A204.1 (cell line): ENCODE measurements at regions not wholly inside any gene's neighbourhood (a gene's known extent, or its start where the extent isn't known, plus 50 kb on each side); places are given as distances from the start of the nearest gene placed in this dataset.
A peak's percentile ranks its signal among the peaks of the same experiment; 100 is the strongest.
"Not testable (repeated sequence)": the region's sequence is repeated elsewhere in the genome, so short reads cannot be mapped to it uniquely, and the experiment has no call there.

Experiments used
- FAIRE-seq: peaks from 2 replicates; lab custom pipeline; 2012; peaks lifted over from hg19 to GRCh38; lab: Jason Lieb, UNC

DNA sequence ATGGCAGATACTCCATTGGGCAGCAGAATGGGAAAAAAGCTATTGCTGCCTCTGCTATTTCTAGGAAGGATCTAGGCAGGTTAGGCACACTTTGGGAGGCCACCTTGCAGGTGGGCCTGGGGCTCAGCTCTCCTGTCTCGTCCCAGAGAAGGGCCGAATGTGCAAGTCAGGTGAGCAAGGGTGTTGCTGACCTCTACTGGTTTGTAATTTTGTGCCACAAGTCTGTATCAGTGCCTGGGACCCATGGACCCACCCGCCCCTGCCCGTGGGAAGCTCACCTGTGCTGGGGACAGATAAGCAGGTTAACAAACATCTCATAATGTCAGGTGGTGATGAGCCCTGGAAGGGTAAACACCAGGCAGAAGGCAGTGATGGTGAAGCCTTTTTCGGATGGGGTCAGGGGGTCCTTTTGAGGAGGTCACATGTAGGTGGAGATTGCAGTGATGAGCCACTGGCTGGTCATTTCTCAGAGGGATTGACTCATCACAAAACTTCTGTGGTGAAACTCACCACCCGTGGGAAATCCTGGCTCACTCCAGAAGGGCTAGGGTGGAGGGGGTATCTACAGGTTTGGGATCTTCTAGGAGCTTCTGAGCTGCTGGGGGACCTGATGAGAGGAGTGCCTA, 161.3 kb downstream of the KLF13 start:
- no peak for FAIRE-seq

DNA sequence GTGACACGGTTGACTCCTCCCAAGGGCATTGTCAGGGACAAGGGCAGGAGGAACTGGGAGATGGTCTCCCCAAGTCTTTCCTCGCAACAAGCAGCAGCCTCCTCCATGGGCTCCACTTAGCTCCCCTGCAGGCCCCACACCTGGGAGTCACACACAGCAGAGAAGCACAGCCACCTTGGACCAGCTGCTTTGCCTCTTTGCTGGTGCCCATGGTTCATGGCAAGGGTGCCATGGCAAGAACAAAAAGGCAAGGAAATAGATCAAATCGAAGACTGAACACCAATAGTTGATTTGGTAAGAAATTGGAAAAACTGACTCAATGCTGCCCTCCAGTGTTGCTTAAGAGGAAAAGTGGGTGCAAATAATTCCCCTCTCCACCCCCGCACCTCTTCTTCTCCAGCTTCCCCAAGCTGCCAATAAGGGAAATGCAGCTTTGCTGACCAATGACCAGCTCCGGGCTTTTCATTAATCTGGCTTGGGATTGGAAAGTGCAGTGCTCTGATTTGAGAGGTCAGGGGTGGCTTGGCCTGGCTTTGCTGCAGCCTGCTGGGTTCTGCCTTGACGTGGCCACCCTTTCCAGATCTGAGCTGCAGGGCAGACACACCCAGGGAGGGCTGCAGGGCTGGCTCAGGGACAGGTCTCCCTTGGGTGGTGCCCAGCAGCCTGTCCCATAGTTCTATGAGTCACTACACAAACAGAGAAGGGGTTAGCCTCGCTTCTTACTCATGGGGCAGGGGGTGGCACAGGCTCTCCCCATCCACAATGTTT, 162.0 kb downstream of the KLF13 start:
- peak; percentile 84 for FAIRE-seq

DNA sequence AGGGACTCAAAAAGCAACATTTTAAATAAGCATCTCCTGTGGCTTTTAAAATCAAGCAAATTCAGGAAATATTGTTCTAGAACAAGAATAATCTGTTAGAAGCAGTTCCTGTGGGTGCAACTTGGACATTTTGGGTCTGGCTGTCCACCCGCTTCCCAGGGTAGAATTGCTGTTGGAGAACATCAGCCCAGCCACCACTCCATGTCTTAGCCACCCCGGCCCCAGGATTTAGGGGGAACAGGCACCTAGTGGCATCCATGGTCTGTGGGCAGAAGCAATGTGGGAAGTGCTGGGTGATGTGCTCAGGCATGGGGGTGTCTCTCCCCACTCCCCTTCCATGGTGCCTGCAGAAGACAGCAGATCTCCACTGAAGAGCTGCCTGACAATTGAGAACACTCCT, 162.6 kb downstream of the KLF13 start:
- no peak for FAIRE-seq

DNA sequence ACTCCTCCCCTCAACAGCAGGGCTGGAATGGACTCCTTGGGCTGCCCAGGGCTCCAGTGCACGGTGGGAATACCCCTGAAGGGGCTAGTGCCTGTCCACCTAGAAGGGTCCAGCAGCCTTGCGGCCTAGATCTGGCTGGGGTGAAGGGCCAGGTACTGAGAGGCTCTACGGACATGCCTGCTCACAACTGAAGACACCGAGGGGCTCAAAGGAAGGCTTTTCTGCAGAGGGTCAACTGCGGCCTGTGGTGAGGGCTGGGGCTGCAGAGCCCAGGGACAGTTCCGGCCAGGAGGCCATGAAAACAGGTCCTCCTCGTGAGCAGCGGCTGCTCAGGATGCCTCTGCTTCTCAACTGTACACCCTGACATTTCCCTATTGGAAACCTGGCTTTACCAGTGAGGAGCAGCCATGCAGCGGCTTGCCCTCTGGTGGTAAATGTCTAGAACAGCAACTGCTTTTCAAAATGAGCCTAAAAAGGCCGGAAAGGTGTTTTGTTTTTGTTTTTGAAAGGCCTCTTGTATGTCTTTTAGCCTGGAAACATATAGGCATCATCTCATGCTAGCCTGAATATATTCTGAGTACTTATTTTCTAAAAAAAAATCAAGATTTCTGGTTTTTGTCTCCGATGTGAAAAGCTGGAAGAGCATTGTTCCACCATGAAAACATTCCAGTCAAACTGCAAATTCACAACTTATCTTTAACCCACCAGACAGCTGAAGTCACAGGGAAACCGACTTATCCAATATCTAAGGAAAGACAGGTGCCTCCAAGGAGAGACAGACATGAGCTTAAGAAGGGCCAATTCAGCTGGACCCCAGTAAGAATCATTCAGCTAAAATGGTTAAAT, 163.4 kb downstream of the KLF13 start:
- peak; percentile 40 for FAIRE-seq

DNA sequence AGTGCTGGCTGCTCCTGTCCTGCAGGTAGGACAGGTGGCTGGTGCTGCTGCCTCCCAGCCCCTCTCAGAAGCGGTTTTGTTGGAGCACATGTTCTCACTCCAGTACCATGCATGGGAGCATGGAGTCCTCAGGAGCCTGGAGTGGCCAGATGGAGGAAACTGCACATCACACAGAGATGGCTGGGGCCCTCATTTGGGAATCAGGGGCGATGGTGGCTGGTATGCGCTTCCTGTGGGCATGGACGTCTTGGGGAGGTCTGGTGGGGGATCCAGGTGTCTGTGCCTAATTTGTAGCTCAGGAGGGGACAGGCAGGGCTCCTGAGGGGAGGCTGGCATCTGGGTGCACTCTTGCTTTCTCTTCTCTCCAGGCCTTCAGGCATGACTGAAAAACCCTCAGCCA, 168.2 kb downstream of the KLF13 start:
- no peak for FAIRE-seq

DNA sequence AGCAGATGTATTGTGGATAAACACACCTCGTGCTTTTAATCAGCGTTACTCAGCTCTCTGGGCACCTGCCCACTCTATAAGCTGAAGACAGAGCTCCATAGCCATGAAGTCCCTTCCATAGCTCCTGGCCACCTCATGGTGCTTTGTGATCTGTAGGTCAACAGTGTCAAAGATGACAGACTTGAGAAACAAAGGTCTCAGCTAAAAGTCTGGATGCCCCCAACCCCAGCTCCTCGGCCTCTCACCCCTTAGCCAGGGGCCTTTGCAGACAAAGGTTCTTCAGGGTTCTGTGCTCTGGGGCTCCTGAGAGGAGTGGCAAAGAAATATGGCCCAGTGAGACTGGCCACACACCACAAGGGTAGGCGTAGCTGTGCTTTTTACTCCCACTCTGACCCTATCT, 168.6 kb downstream of the KLF13 start:
- FAIRE-seq: no peak

DNA sequence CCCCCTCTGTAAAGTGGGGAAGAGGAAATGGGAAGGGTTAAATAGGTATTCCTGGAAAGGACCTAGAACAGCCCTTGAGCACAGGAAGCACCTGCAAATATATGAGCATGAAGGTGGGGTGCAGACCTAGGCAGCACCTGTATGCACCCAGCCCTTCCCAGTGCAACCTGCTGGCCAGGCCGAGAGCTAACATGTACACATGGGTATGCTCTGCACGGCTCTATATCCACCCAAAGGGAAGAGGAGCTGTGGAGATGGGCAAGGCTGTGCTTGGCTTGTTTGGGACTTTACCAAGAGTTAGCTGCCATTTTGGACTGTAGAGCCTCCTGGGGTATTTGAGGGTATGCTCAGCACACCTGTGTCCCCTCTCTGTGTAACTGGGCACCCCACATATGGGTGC, 171.2 kb downstream of the KLF13 start:
- FAIRE-seq: no peak

DNA sequence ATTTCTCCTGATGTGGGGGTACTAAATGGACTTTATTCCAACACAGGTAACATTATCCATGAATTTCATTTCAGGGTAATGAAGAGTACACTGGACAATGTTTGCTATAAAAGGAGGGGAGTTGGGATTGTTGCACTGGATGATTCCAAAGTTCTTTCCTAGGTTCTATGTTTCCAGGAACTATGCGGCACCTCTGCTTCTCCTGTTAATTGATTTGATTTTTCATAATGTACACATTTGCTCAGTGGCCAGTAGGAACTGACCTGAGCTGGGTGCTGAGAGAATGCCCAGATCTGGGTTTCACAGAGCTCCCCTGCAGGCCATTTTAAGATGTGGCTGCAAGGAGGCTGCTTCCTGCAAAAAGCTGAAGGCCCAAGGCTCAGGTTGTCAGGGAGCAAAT, 171.7 kb downstream of the KLF13 start:
- no peak for FAIRE-seq

DNA sequence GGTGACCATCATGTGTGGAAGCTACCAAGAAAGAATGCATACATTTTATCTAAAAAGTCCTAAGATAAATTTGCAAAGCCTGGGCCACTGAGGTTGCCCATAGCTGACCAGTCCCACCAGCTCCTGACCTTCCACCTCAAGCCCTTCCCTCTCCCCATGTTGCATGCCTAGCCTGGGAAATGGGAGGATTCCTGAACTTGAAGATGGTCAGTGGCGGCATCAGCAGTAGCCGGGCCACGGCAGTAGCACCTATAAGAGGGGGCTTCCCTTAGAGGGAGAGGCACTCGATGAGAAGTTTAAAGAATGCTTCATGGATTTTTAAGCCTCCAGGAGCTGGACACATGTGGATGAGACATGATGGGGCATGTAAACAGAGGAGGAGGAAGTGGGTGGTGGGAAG, 172.1 kb downstream of the KLF13 start:
- FAIRE-seq: no peak

DNA sequence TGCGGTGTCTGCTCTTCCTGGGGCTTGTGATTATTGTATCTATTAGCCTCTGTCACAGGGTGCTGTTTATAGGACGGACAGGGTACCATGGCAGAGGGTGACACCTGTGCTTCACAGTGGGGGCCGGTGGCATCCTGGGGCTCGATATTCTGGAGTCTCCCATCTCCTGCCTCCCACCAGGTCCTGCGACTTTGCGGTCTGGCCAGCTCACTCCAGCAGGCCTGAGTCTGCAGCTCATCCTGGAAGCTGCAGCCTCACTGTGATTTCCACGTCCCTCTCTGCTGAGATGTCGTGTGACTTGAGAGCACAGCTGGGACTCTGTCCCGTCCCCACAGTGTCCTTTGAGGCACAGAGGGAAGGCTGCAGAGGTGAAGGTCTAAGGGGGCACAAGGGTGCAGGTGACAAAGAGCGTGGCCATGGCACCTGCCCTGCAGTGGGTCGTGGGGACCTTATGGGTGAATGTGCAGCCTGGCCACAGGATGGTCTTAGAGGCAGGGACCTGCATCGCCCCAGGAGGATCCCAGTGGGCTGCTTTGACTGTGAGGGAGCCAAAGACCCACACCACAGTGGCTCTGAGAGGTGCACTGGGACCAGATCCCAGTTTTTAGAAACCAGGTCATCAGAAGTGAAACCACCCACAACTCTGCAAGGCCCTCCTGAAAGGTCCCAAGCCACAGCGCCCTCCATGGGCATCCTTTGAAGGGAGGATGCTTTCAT, 172.8 kb downstream of the KLF13 start:
- no peak for FAIRE-seq

DNA sequence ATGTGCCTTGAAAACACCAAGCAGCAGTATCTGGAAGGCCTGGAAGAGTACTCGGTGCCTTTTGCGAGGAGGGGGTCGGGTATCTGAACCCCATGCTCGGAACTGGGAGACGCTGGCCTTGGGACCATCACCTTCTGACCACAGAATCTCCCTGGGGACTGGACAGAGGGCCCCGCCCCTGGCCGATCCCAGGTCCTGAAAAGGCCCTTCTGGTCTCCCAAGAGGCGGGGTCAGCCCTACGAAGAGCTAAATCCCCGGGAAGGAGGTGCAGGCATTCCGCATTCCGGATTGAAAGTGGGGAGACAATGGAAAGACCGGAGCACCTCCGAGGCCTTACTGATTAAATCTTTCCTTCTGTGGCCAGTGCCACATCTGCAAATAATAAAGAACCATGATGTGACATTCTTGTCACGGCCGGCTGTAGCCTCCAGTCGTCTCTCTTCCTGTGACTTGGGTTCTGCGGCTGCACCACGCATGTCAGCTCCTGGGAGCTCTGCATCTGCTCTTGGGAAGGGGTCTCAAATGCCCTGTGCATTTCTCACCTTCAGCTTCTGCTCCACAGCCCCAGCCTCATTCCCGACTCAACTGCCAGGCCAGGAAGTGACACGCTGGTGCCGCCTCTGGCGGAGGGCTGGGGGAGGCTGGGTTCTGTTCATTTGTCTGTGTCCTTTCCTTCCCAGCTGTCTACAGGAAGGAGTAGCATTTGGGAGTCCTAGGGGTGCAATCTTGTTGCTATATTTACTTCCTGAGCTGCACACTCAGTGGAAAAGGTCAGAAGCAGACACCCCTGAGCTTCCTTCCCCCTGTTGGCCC, 173.5 kb downstream of the KLF13 start:
- FAIRE-seq: no peak

DNA sequence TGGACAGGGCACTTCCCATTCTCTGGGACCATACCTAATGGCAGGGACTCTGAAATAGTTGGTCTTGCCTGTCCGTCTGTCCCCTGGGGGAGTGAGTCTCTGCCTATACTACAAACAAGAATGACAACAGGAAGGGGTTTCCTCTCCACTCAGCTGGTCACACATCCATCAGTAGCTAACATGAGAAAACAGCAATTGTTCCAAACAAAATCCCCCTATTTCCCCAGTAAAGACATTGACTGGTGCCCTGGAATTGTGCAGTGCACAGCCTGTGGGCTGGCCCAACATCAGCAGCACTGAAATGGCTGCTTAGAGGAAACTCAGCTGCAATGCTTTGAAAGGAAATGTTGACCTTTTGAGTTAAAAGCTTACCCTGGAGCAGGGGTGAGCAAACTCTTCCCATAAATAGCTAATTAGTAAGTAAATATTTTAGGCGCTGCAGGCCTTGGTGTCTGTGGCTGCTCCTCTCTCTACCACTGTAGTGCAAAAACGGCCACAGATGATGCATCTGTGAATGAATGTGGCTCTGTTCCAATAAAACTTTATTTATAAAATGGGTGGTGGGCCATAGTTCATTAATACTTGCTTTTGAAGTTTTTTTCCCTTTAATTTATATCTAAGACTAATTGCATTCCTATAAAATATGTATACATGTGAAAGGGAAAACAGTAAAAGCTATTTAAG, 174.3 kb downstream of the KLF13 start:
- FAIRE-seq: no peak

DNA sequence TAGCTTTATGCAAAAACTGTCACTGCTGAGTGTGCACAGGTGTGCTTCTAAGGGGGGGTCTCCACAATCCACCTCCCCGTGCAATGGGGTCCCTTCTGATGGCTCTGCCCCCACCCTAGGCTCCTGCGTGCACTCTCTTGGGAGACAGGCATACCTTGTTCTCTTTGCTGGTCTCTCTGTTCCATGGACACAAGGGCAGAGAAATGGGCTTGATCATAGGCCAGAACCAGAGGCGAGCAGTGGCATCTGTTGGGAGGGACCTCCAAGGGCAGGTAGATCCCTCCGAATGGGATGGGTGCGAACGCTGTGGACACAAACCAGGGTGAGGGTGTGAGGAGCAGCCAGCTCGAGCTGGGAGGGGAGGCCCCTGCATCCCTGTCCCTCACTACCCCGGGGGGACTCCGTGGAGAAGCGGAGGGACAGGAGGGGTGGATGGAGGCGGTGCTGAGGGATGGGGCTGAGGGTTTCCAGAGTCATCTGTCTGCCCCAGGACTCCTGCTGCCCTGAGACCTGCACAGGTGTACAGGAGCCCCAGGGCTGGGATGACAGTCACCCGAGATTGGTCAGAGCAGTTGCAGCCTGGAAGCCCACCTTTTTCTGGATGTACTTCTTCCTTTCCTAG, 175.0 kb downstream of the KLF13 start:
- no peak for FAIRE-seq

DNA sequence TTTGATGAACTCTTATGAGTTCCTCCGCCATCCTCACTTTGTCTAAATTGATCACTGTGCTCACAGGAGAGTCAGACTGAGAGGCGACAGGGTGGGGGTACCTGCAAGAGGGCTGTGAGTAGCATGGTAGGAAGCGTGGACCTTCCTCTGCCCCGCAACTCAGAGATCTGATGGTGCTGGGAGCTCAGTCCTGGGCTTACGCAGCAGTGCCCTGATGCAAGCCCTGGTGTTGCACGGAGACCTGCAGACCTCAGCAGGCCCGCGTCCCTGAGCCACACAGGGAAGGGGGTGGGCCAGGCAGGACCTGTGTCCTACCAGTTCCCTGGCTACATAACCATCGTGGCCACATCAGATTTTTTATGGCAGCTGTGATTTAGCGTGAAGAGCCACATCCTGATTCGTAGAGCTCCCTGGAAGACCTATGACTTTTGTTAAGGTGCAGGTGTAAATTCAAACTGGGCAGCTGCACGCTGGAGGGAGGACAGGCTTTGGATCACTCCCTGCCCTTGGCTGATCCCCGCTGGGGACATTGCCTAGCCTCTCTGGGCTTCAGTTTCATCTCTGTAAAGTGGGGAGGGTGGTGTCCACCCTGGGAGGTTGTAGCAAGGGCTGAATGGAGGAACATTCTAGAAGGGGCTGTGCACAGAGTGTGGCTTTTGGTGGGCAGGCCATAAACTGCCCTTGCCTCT, 176.1 kb downstream of the KLF13 start:
- FAIRE-seq: no peak

DNA sequence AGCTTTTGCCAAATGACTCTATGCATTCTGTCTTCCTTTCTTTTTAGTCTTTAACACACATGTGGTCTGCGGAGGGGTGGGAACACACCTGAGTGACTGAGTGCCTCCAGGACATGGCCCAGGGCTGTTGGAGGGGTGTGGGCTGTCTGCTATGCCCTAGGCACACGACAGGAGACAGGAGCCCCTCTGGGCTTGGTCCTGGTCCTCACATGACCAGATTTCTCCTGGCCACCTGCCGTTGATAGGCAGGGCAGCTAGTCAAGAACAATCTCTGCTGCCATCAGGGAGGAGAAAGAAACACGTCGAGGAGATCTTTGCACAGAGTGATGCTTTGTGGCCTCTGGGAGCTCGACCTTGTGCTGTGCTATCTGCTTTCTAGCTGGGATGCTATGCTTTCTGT, 176.6 kb downstream of the KLF13 start:
- FAIRE-seq: no peak

DNA sequence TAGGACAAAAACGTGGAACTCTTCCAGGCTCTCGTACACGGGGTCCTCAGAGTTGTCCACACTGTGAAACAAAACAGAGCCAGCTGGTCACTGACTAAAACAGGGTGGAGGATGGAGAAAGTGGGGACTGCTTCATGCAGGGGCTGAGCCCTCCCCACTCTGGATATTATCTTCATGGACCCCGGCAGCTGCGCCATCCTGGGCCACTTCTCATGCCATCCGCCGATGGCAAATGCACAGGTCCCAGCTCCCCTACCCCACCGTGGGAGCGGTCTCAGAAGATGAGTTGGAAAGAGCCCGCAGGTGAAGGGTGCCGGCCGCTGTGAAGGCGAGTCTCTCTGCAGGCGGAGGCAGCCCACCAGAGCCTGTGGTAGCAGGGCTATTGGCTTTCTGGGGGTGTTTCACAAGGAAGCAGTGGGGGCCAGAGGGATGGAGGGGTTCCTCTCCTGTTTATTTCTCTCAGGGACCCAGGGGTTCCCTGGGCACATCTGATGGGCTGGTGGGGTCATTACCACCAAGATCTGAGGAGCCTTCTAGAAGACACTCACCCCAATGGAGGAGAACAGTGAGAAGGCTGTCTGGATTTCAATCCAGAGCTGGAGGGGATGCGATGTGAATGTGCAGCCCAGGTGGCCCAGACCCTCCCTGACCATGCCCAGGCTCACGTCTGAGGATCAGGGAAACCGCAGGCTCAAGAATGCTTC, 177.3 kb downstream of the KLF13 start:
- no peak for FAIRE-seq

DNA sequence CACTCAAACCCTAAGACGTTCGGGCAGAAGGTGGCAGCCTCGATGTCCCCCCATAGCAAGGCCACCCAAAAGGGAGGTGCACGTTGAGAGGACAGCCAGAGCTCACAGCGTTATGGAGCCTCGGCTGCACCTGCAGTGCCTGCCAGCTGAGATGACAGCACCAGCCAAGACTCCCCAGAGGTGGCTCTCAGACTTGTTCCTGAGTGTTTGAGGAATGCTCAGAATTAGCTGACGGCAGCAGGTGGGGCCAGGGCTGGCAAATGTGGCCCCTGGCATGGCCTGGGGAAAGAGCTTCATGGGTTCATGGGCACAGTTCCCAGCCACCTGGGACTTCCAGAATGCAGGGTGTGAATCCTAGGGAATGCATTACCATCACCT, 177.8 kb downstream of the KLF13 start:
- FAIRE-seq: no peak

DNA sequence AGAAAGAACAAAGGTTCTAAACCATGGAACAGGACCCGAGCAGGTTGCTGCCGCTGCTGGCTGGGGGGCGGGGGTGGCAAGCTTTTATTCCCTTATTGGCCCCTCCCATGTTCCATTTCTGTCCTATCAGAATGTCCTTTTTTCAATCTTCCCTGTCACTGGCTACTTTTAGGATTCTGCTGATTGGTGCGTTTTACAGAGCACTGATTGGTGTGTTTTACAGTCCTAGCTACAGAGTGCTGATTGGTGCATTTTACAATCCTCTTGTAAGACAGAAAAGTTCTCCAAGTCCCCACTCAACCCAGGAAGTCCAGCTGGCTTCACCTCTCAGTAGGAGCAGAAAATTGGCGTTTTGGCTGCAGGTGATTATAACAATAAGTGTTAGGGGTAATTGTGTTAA, 180.9 kb downstream of the KLF13 start:
- FAIRE-seq: not testable (repeated sequence)

DNA sequence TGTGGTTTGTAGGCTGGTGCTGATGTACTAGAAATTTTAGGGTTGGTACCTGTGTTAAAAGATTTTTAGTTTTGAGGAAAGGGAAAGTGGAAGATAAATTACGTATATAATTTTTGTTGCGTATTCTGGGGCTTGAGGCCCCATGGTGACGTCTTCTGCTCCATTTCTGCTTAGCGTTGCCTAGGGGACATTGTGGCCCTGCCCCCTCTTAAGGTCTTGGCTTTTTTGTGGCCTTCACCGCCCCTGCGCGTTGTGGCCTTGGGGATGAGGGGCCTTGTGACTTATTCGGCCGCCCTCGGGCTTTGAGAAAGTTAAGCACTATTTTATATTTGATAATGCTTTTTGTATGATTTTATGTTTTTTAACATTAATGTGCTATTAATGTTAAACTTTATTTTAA, 182.0 kb downstream of the KLF13 start:
- no peak for FAIRE-seq

DNA sequence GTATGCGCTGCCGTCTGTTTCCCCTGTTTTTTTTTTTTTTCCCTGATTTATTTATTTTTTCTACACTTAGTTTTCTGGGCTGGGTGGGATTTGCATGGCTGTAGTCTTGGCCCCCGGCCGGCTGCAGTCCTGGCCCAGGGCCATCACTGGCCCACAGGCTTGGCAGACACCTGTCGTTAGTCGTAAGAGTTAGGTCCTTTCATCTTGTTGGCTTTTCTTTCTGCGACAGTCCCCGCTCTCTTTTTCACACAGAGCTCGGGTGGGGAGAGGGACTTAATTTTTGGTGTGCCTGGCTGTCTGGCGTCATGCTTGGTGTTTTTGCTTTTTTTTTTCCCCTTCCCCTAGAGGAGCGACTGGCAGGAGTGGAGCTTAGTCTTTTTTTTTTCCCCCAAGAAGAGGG, 183.4 kb downstream of the KLF13 start:
- no peak for FAIRE-seq
